GM18909 (cell line): ENCODE measurements at regions not wholly inside any gene's neighbourhood (a gene's known extent, or its start where the extent isn't known, plus 50 kb on each side); places are given as distances from the start of the nearest gene placed in this dataset.
"Not testable (repeated sequence)": the region's sequence is repeated elsewhere in the genome, so short reads cannot be mapped to it uniquely, and the experiment has no call there.

Experiments
- ATAC-seq: cut with Tn5 transposase; IDR thresholded peaks from one replicate; pipeline ENCODE4 v1.9.1; 2021; ENCODE audit warnings: mild to moderate bottlenecking; ENCODE audit not compliant: unreplicated experiment, poor library complexity

- ATAC-seq = not testable (repeated sequence)
Observed at GRCh38 chr5:177941386-177941785, 54.7 kb downstream of the PROP1 start.

- ATAC-seq = peak; percentile 42
Observed at GRCh38 chr5:177939246-177940171, 56.5 kb downstream of the PROP1 start.

- not testable (repeated sequence) for ATAC-seq
Observed at GRCh38 chr5:177938767-177939166, 57.3 kb downstream of the PROP1 start.

- ATAC-seq = not testable (repeated sequence)
Observed at GRCh38 chr5:177934233-177934632, 61.8 kb downstream of the PROP1 start.

GRCh38 chr5:177930269-177931022, 65.6 kb downstream of the PROP1 start:
- ATAC-seq = not testable (repeated sequence)

- not testable (repeated sequence) for ATAC-seq
Observed at GRCh38 chr5:177929618-177930017, 66.4 kb downstream of the PROP1 start.

GRCh38 chr5:177927500-177927899, 68.5 kb downstream of the PROP1 start:
- ATAC-seq = not testable (repeated sequence)

GRCh38 chr5:177924577-177924976, 71.5 kb downstream of the PROP1 start:
- not testable (repeated sequence) for ATAC-seq

- ATAC-seq = not testable (repeated sequence)
Observed at GRCh38 chr5:177923837-177924236, 72.2 kb downstream of the PROP1 start.

GRCh38 chr5:177923189-177923588, 72.9 kb downstream of the PROP1 start:
- ATAC-seq = not testable (repeated sequence)

- not testable (repeated sequence) for ATAC-seq
Observed at GRCh38 chr5:177909261-177909660, 86.8 kb downstream of the PROP1 start.

GRCh38 chr5:177902806-177903205, 93.2 kb downstream of the PROP1 start:
- ATAC-seq = not testable (repeated sequence)

- not testable (repeated sequence) for ATAC-seq
Observed at GRCh38 chr5:177900066-177900465, 96.0 kb downstream of the PROP1 start.

GRCh38 chr5:177894681-177895453, 101.2 kb downstream of the PROP1 start:
- not testable (repeated sequence) for ATAC-seq

- not testable (repeated sequence) for ATAC-seq
Observed at GRCh38 chr5:177892357-177892665, 103.7 kb downstream of the PROP1 start.

GRCh38 chr5:177891547-177892356, 104.3 kb downstream of the PROP1 start:
- ATAC-seq = peak; percentile 81

- not testable (repeated sequence) for ATAC-seq
Observed at GRCh38 chr5:177883295-177883694, 100.6 kb upstream of the FAM153A start.

GRCh38 chr5:177875900-177876238, 93.2 kb upstream of the FAM153A start:
- peak; percentile 19 for ATAC-seq

- peak; percentile 89 for ATAC-seq
Observed at GRCh38 chr5:177875013-177875899, 92.6 kb upstream of the FAM153A start.
